ENCODE measurements at regions not wholly inside any gene's neighbourhood (a gene's known extent, or its start where the extent isn't known, plus 50 kb on each side); places are given as distances from the start of the nearest gene placed in this dataset.

DNA sequence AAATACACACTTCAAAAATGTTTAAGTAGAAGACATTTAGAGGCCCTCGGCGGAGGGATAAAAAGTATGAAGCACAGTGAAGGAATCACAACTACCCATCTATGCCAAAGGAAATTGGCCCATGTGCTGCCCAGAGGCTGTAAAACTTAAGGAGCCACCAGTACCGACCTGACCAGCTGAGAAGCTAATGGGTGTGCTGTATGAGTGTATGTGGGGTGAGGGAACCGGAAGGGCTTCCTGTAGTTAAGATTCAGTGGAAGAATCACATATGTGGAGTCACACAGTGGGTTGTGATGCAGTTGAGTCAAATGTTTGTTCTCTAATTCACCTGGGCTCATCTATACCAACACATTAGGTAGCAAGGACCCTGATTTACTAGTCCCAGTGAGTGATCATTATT, 516.0 kb upstream of the IL12A start:
- TF ChIP-seq, protein P1, sequence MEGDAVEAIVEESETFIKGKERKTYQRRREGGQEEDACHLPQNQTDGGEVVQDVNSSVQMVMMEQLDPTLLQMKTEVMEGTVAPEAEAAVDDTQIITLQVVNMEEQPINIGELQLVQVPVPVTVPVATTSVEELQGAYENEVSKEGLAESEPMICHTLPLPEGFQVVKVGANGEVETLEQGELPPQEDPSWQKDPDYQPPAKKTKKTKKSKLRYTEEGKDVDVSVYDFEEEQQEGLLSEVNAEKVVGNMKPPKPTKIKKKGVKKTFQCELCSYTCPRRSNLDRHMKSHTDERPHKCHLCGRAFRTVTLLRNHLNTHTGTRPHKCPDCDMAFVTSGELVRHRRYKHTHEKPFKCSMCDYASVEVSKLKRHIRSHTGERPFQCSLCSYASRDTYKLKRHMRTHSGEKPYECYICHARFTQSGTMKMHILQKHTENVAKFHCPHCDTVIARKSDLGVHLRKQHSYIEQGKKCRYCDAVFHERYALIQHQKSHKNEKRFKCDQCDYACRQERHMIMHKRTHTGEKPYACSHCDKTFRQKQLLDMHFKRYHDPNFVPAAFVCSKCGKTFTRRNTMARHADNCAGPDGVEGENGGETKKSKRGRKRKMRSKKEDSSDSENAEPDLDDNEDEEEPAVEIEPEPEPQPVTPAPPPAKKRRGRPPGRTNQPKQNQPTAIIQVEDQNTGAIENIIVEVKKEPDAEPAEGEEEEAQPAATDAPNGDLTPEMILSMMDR (IDR thresholded peaks at IDR 0.05) = no peak
- TF ChIP-seq POLR2A (IDR thresholded peaks at IDR 0.05) = no peak
